ENCODE measurements at regions not wholly inside any gene's neighbourhood (a gene's known extent, or its start where the extent isn't known, plus 50 kb on each side); places are given as distances from the start of the nearest gene placed in this dataset.

- H3K9me2 ChIP-seq (replicated peaks; ENCODE audit: insufficient read depth): no peaks in the 10 kb centered on the region
- H3K9me3 ChIP-seq (ENCODE audit: low read depth): no peaks in the 10 kb centered on the region
- H2AFZ ChIP-seq: no peak overlapping the region
- TF ChIP-seq CTCF (IDR thresholded peaks at IDR 0.05; ENCODE audit: poor library complexity) (no peak), EZH2 (IDR thresholded peaks at IDR 0.05; ENCODE audit: borderline replicate concordance) (no peak)
- no peak overlapping the region for H3K4me3 ChIP-seq
- peaks cover 37% of the 10 kb centered on the region for H3K4me1 ChIP-seq (ENCODE audit: insufficient read depth)
- no peaks in the 10 kb centered on the region for H4K20me1 ChIP-seq (ENCODE audit: insufficient read depth, poor library complexity, severe bottlenecking)
- 65% methylated on average over 2 of the region's 2 CpGs for WGBS (ENCODE audit: low lambda C conversion rate, missing lambda C conversion rate)
- no peaks in the 10 kb centered on the region for H3K79me2 ChIP-seq
- no peaks in the 10 kb centered on the region for H3K36me3 ChIP-seq (replicated peaks; ENCODE audit: insufficient read depth, low read depth)
- H3K4me2 ChIP-seq: no peak overlapping the region
- H3K27ac ChIP-seq: no peak overlapping the region
- H3K27me3 ChIP-seq: no peaks in the 10 kb centered on the region
- DNase-seq (ENCODE audit: low spot score): no peak
Measured at GRCh38 chr3:72271923-72272322, 487.0 kb upstream of the PROK2 start.

- no peaks in the 10 kb centered on the region for H4K20me1 ChIP-seq (ENCODE audit: insufficient read depth, poor library complexity, severe bottlenecking)
- H3K27ac ChIP-seq: no peak overlapping the region
- WGBS (ENCODE audit: low lambda C conversion rate, missing lambda C conversion rate): 91% methylated on average over 6 of the region's 6 CpGs
- no peaks in the 10 kb centered on the region for H3K27me3 ChIP-seq
- H3K9me2 ChIP-seq (replicated peaks; ENCODE audit: insufficient read depth): no peaks in the 10 kb centered on the region
- TF ChIP-seq EZH2phosphoT487 (IDR thresholded peaks at IDR 0.05; ENCODE audit: low read depth, severe bottlenecking, unreplicated experiment) (no peak), EZH2 (IDR thresholded peaks at IDR 0.05; ENCODE audit: borderline replicate concordance) (no peak), CTCF (IDR thresholded peaks at IDR 0.05; ENCODE audit: poor library complexity) (no peak)
- no peaks in the 10 kb centered on the region for H3K79me2 ChIP-seq
- no peak overlapping the region for H3K4me3 ChIP-seq
- H3K4me1 ChIP-seq (ENCODE audit: insufficient read depth): peaks cover 37% of the 10 kb centered on the region
- no peak overlapping the region for H3K4me2 ChIP-seq
- no peaks in the 10 kb centered on the region for H3K36me3 ChIP-seq (replicated peaks; ENCODE audit: insufficient read depth, low read depth)
- H2AFZ ChIP-seq: no peak overlapping the region
- no peak for DNase-seq (ENCODE audit: low spot score)
- no peaks in the 10 kb centered on the region for H3K9me3 ChIP-seq (ENCODE audit: low read depth)
Measured at GRCh38 chr3:72271216-72271615, 486.3 kb upstream of the PROK2 start.

GRCh38 chr3:72270730-72271129 is 485.8 kb upstream of the PROK2 start:
- H3K4me2 ChIP-seq: no peak overlapping the region
- no peak for DNase-seq (ENCODE audit: low spot score)
- H3K27me3 ChIP-seq: no peaks in the 10 kb centered on the region
- no peaks in the 10 kb centered on the region for H3K9me3 ChIP-seq (ENCODE audit: low read depth)
- H4K20me1 ChIP-seq (ENCODE audit: insufficient read depth, poor library complexity, severe bottlenecking): no peaks in the 10 kb centered on the region
- TF ChIP-seq EZH2 (IDR thresholded peaks at IDR 0.05; ENCODE audit: borderline replicate concordance) (no peak), CTCF (IDR thresholded peaks at IDR 0.05; ENCODE audit: poor library complexity) (no peak), EZH2phosphoT487 (IDR thresholded peaks at IDR 0.05; ENCODE audit: low read depth, severe bottlenecking, unreplicated experiment) (no peak)
- WGBS (ENCODE audit: low lambda C conversion rate, missing lambda C conversion rate): 95% methylated on average over 5 of the region's 5 CpGs
- no peaks in the 10 kb centered on the region for H3K36me3 ChIP-seq (replicated peaks; ENCODE audit: insufficient read depth, low read depth)
- no peak overlapping the region for H3K4me3 ChIP-seq
- peaks cover 37% of the 10 kb centered on the region for H3K4me1 ChIP-seq (ENCODE audit: insufficient read depth)
- no peaks in the 10 kb centered on the region for H3K79me2 ChIP-seq
- H2AFZ ChIP-seq: no peak overlapping the region
- H3K9me2 ChIP-seq (replicated peaks; ENCODE audit: insufficient read depth): no peaks in the 10 kb centered on the region
- H3K27ac ChIP-seq: peak overlapping the region; percentile 54

All from hepatocyte (in vitro differentiated cells).